EL (cell line): ENCODE measurements at regions not wholly inside any gene's neighbourhood (a gene's known extent, or its start where the extent isn't known, plus 50 kb on each side); places are given as distances from the start of the nearest gene placed in this dataset.
A peak's percentile ranks its signal among the peaks of the same experiment; 100 is the strongest.
"Not testable (repeated sequence)": the region's sequence is repeated elsewhere in the genome, so short reads cannot be mapped to it uniquely, and the experiment has no call there.

Experiments
- DNase-seq: peaks from one replicate; pipeline ENCODE4 v3.0.0-alpha.2; 2016

DNA sequence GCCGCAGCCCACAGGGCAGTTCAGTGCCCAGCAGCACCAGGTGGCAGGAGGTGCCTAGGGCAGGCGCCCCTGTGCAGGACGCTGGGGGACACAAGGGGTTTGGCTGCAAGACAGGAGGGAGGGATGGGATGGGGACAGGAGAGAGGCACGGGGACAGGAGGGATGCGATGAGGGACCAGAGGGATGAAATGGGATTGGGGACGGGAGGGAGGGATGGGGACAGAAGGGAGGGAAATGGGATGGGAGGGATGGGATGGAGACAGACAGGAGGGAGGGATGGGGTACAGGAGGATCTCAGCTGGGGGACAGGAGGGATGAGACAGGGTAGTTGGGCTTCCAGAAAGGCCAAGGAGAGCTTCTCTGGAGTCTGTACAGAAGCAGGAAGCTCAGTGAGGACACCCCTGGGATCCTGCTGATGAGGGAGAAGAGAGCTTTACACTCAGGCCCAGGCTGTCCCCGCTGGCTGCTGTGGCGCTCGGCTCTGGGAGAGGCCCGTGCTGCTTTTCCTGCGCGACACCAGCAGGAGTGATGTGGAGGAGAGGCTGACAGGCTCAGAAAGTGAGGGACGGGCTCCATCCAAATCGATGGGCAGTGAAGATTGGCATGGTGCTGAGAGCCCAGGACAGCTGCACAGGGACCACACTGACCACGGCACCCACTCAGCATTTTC, 400.8 kb downstream of the SMOC2 start:
- no peak for DNase-seq

DNA sequence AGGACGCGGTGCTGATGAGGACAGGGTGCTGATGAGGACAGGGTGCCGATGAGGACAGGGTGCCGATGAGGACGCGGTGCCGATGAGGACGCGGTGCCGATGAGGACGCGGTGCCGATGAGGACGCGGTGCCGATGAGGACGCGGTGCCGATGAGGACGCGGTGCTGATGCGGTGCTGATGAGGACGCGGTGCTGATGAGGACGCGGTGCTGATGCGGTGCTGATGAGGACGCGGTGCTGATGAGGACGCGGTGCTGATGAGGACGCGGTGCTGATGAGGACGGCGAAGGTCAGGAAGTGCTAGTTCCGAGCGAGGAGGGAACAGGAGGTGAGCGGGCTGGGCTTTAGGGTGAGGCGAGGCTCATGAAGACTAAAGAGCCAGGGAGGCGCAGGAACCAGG, 399.9 kb downstream of the SMOC2 start:
- DNase-seq, result not testable (repeated sequence)

DNA sequence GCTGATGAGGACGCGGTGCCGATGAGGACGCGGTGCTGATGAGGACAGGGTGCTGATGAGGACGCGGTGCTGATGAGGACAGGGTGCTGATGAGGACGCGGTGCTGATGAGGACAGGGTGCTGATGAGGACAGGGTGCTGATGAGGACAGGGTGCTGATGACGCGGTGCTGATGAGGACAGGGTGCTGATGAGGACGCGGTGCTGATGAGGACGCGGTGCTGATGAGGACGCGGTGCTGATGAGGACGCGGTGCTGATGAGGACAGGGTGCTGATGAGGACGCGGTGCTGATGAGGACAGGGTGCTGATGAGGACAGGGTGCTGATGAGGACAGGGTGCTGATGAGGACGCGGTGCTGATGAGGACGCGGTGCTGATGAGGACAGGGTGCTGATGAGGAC, 399.3 kb downstream of the SMOC2 start:
- DNase-seq, result not testable (repeated sequence)

DNA sequence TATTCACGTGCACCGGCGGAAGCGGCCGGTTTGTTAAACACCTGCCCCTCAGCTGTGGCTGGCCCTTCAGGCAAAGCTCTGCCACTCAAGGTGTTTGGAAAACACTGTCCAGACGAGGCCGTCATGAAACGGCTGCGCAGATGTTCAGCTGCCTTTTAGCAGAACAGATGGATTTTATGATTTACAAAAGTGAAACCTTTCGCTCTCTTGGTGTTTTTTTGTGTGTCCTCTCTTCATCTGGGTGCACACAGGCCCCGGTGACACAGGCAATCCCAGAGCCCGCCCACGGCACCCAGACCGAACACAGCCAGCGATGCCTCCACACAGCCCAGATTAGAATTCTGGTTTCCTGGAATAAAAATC, 397.0 kb downstream of the SMOC2 start:
- DNase-seq, result no peak

DNA sequence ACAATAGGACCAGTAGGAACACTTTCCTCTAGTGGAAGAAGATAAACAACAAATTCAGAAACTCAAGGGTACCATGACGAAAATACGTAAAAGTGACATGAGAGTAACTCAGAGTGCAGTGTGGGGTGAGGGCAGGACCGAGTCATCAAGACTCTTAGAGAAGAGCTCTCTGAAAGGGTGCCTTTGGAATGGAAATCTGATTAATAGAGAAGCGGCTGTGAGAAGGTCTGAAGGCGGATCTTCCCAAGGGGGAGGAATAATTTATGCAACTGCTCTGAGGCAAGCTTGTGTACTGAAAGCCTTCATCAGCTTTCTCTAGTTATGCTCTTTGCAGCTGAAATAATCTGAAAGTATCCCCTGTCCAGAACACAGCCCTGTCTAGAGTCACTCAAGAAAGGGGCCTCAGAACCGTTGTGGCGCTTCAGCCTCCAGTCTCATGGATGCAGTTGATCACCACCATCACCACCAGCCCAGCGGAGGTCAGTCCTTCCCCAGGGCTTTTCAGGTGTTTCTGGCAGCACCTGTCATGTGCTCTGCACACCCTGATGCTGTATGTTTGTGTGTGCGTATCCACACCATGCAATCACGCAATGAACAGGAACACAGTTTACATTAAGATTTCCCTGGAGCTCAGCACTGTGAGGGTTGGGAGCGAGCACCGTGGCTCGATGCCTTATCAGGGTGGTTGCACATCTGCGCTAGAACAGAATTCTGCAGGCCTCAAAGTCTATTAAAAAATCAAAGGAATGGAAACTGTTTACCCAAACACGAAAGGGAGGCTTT, 396.5 kb downstream of the SMOC2 start:
- DNase-seq, result no peak

DNA sequence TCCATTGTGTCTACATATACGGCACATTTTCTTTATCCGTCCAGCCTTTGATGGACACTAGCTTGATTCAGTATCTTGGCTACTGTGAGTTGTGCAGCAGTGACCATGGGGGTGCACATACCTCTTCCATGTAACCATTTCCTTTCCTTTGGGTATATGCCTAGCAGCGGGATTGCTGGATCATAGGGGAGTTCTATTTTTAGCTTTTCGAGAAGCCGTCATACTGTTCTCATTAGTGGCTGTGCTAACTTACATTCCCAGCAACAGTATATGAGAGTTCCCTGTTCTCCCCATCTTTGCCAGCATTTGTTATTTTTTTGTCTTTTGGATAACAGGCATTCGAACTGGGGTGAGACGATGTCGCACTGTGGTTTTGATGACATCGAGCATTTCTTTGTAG, 395.0 kb downstream of the SMOC2 start:
- DNase-seq, result no peak

DNA sequence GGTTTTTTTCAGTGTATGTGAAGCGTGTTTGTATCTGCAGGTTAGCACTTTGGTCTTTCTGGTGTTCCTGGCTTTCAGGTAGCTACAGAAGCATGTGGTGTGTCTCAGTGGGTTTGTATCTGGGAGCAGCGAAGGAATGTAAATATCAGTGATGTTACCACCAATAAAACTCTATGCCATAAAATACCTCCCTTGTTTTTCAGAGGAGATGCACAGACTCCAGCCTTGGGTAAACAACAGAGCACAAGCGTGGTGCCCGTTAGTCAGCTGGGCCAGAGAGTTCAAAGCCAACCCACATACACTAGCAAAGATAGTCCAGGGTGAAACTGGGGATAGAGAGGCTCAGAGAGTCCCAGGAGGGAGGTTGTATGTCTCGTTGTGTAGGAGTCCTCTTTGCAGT, 393.8 kb downstream of the SMOC2 start:
- no peak for DNase-seq

DNA sequence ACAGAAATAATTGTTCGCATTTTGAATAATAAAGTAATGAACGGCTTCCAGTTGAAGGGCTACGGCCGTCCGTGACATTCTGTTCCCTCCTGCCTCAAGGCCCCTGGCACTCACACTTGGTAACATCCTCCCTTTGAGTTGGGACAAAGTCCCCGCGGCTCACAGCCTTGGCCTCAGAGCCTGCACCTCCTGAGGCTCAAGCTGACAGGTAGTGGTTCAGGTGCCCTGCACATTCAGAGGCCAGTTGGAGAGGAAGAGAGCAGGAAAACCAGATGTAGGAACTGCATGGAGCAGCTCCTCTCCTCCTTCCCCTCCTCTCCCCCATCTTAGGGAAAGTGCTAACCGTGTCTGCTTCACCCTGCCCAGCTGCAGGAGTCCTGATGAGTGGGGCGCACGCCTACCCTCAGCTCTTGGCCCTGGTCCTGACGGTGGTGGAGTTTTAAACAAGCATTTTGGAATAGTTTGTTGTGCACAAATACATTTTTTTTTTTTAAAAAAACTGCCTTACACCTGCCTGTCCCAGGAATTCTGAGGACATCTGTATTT, 393.1 kb downstream of the SMOC2 start:
- DNase-seq, result no peak

DNA sequence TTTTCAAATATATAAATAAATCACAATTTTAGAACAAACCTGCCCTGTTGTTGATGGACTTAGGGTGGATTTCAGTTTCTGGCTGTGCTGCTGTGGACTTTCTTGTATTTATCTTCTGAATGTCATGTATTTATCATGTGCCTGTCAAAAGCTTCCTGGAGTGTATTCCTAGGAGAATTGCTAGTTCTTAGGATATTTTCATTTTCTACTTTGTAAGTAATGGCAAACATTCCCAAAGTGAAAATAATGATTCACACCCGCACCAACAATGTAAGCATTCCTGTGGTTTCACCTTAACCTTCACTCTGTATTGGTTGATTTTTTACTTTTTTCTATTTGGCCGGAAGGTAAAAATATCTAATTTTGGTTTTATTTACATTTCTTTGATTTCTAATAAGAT, 387.8 kb downstream of the SMOC2 start:
- peak; percentile 17 for DNase-seq

DNA sequence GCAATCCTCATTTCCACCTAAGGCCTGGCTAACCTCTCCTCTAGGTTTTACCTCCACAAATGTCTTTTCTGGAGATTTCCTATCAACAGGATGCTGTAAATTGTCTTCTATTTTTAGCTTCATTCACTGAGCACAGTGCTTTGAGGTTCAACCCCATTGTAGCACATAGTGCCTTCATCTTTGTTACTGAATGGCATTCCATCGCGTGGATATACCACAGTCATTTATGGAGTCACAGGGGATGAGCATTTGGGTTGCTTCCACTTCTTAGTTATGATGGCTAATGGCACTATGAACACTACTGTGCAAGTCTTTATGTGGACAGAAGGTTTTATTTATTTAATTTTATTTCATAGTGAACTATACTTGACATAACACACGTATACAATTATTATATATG, 387.1 kb downstream of the SMOC2 start:
- no peak for DNase-seq

DNA sequence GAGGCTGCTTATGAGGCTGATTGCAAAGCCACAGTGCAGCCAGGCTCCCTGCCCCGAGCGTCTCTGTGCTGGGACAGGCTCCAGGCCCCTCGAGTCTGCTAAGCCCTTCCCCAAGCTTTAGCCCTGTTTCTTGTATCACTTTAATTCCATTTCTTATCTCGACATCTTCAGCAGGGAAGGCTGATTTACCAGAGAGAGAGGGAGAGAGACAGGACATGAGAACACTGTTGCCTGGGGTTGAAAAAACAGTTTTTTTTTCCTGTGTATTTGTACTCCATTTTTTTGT, 386.5 kb downstream of the SMOC2 start:
- DNase-seq, result no peak

DNA sequence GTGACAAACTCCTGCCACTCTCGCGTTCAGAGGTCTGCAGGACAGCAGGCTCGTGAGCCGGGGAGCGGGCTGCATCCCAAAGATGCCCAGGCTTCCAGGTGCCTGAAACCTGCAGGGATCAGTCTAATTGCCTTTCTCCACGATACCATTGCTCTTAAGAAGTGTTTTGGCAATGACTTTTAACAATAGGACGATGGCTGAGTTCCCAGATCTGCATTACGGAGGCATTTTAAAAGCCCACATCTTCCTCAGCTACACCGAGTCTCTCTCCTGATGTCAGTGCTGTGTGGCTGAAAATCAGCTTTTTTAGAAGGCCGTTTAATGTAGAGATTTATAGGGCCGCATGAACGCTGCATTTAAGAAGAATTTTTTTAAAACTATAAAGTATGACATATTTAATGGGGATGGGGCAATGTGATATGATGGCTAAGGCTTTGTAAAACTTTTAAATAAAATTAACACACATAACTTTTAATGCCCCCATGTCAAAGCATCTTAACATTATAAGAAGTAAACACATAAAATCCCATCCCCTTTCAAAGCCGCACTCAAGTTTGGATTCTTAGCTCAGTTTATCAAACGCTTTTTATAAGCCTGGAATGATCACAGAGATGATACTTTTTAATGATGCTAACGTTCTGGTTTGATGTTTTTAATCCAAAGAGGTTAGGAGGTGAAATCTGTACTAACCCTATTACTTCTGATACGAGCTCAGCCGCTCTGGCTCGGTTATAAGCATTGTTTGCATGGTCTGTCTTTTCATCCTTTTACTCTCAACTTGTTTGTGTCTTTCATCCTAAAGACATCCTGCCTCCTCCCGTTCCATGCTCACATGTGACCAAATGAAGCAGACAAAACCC, 386.0 kb downstream of the SMOC2 start:
- DNase-seq, result no peak

DNA sequence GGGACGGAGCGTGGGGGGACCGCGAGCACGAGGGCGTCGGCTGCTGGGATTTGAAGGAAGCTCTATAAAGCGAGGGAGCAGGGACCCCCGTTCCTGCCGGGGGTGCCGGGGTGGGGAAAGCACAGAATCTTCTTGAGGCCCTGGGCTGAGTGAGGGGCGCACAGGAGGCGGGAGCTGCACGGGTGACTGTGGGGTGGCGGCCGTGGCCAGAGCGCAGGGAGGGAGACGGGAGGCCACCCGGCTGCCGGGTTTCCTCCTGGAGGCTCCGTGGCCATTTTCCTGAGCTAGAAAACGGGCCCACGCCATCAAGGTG, 385.1 kb downstream of the SMOC2 start:
- no peak for DNase-seq

DNA sequence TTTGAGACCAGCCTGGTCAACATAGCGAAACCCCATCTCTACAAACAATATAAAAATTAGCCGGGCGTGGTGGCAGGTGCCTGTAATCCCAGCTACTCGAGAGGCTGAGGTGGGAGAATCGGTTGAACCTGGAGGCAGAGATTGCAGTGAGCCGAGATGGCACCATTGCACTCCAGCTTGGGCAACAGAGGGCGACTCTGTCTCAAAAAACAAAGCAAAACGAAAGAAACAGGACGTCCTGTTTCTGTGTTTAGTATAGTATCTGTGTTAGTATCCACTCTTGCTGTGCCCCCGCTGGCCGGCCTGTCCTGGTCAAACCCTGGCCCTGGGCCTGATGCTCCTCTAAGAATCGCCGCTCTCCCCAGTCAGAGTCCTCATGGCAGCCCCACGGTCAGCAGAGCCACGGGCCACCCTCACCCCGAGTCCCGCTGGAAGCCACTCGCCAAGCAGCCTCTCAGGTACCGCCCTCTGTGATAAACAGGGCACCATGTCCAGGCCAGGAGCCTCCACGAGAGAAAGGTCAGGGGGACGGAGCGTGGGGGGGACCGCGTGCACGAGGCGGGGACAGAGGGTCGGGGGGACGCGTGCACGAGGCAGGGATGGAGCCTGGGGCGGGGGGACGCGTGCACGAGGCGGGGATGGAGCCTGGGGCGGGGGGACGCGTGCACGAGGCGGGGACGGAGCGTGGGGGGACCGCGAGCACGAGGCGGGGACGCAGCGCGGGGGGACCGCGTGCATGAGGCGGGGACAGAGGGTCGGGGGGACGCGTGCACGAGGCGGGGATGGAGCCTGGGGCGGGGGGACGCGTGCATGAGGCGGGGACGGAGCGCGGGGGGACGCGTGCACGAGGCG, 384.5 kb downstream of the SMOC2 start:
- no peak for DNase-seq

DNA sequence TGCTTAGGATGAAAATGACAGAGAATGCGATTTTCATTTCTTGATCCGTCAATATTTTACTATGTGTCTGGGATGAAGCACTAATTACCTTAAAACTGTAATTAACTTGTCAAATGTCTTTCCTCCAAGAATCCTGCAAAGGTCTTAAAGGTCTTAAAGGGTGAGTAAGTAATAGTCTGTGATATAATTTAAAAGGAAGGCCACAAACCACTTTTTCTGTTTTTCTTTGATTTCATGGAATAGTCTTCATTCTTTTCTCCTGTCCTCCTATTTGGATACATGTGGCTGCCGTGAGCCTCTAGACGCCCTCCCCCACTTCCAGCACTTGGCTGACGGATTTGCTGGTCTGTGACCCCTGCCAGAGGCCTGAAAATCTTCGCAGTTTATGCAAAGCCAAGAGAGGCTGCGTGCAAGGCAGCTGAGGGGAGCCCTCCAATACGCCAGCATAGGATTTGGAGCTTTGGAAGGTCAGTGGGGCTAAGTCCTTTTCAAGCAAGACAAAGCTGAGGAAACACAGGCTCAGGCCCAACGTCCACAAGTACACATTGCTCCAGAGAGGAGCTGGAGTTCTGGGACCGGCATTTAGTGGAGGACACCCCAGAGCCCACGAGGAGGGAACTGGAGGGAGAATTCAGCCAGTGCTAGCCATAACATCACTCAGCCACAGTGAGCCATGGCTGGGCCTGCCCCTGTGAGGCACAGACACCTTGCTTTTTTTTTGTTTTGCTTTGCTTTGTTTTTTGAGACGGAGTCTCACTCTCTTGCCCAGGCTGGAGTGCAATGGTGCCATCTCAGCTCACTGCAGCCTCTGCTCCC, 382.6 kb downstream of the SMOC2 start:
- no peak for DNase-seq

DNA sequence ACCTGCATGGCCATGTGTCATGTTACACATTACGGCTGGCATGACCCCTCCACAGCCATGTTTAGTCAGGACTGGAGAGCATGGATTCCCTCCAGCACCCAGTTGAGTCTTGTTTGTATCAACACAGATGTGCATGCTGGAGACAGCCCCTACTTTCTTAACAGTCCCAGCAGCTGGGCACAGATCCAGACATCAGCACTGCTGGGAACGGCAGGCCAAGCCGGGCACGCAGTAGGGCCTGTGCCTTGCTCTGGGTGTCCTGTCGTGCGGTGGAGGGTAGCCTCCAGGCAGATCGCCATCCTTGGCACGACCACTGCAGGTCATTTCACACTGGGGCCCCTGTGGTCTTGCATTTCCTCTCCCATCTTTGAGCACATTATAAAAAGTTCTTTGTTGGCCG, 381.4 kb downstream of the SMOC2 start:
- no peak for DNase-seq

DNA sequence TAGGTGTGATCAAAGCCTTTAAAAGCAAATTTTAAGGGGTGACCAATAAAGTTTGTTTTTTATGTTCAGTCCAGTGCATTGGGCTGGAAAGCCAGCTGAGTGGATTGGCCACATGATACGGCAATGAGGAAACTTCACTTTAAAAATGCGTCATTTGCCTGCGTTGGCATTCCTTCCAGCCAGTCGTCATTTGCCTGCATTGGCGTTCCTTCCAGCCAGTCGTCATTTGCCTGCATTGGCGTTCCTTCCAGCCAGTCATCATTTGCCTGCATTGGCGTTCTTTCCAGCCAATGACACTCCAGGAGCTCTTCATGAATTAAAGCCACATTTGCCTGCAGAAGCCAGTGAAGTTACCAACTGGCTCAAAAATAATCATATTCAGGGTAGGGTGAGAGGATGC, 378.6 kb downstream of the SMOC2 start:
- DNase-seq, result no peak

DNA sequence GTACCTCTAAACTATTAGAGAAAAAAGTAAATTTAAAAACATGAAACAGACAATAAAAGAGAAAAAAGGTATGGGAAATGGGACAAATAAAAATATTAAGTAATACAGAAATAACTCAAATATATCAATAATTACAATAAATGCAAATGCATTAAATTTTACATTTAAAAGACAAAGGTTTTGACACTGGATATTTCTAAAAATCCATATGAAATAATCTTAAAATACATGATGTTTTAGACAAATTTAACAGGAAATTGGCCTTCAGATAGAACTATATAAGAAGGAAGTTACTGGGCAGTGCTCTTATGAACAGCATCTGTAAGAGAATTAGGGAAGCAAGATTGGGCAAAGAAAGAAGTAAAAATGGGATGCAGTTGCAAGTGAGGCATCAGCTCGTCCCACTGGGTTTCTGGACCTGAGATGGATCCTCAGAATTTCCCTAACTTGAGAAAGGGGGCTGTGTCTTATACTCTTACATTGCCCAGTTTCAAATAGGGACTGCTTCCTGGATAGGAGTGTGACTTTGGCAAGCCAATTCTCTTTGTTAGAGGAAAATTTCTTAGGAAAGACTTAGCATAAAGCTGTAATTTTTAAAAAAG, 376.7 kb downstream of the SMOC2 start:
- DNase-seq, result no peak

DNA sequence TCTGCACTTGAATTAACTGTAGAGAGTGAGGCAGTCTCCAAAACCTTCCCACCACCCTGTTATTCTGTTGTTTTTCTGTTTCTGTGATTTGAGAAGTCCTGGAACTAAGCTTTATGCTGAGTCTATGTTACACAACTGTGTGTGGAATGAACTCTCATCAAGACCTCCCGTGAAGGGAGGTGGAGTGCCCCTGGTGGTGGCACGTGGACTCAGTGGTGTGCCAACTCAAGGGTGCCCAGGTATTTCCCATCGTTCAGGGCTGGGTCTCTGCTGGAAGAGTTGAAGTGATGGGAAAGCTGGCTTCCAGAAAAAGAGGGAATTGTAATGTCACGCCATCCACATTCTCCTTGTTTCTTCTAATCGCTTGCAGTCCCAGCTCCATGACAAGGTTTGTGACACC, 374.2 kb downstream of the SMOC2 start:
- DNase-seq, result no peak

DNA sequence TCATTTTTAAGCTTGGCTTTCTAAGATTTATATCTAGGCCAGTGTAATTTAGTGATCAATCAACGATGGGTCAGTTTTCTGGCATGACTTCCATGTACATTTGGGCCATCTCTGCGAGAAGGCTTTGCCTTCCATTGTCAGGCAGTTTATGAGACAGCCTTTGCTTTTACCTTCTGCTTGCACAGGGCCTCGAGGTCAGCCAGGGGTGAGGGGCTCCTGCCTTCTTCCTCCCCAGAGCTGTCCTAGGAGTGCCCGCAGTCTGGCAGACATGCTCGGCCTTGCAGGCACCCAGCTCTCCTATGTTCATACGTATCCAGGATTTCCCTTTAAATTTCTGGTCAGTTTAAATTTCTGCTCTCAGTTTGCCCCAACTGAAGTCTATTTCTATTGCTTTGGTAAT, 367.2 kb downstream of the SMOC2 start:
- no peak for DNase-seq

DNA sequence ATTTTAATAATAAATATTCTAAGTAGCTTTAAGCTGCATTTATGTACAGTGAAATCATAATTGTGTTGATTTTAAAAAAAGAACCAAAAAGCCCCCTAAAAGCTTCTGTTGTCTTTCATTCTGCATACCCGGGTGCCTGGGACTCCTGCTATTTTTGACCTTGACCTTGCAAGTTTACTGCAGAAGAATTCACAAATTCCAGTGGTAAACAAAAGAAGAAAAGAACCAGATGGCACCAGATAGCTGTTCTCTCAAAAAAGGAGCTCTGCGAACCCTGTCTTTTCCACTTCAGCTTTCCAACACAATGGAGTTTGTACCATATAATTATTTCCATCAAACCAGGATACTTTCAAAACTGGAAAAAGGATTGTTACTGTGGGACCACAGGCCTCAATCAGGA, 363.3 kb downstream of the SMOC2 start:
- DNase-seq, result no peak

DNA sequence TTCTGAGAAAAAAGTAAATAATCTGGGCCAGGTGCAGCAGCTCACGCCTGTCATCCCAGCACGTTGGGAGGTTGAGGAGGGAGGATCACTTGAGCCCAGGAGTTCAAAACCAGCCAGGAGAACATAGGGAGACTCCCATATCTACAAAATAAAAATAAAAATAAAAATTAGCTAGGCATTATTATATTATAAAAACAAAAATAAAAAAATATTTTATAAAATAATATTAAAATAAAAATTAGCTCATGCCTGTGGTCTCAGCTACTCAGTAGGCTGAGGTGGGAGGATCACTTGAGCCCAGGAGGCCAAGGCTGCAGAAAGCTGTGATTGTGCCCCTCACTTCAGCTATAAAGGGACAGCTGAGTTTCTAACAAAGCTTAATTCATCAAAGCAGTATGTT, 362.9 kb downstream of the SMOC2 start:
- no peak for DNase-seq
